ENCODE measurements at regions not wholly inside any gene's neighbourhood (a gene's known extent, or its start where the extent isn't known, plus 50 kb on each side); places are given as distances from the start of the nearest gene placed in this dataset.

DNA sequence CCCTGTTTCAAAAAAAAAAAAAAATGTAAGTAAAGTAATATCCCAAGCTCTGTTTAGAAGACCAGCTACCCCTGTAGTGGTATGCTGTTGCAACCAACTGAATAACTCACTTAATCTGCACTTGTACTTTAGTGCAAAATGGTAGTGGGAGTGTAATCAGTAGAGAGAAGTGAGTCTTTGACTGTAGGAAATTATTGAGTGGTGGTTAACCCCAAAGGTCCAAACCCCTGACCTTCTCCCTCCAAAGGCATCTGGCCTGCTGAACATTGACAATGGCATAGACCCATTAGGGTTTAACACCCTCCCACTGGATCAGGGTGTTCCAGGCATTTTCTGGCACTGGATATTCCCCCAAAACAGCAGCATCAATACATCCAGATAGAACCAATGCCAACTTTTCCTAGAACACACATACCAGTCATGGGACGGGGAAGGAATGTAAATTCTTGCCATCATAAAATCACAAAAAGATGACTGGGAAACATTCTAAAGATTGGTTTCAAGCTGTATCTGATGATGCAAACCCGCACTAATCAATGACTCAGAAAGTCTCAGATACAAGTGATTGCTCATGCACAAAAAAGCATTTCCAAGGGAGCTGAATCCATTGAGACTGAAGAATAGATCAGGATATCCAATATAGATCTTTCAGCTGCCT lies 110.3 kb downstream of the MRPL39 start:
- H4K20me1 ChIP-seq (ENCODE audit: insufficient read depth) = no peaks in the 10 kb centered on the region
- no peak overlapping the region for H3K27ac ChIP-seq (ENCODE audit: low read length)
- H3K4me2 ChIP-seq (ENCODE audit: low read length) = no peak overlapping the region
- H3K9me2 ChIP-seq (ENCODE audit: insufficient read depth, low read length) = no peaks in the 10 kb centered on the region
- no peaks in the 10 kb centered on the region for H3K27me3 ChIP-seq (ENCODE audit: insufficient read depth, low read depth, low read length)
- no peaks in the 10 kb centered on the region for H3F3A ChIP-seq (ENCODE audit: insufficient read depth, low read length, poor library complexity, severe bottlenecking)
- no peaks in the 10 kb centered on the region for H3K79me2 ChIP-seq (replicated peaks; ENCODE audit: insufficient read depth, low read length)
- no peak overlapping the region for H3K4me3 ChIP-seq (ENCODE audit: low read length)
- TF ChIP-seq SMC3 (conservative IDR thresholded peaks at IDR 0.05; ENCODE audit: poor library complexity) (no peak), EP300 (conservative IDR thresholded peaks at IDR 0.05; ENCODE audit: poor library complexity, severe bottlenecking) (no peak), EZH2 (IDR thresholded peaks at IDR 0.05; ENCODE audit: borderline replicate concordance, insufficient read depth, low read length, poor library complexity, severe bottlenecking) (no peak), RAD21 (conservative IDR thresholded peaks at IDR 0.05) (no peak)
- H3K9ac ChIP-seq (ENCODE audit: low read length) = no peak overlapping the region
- no peaks in the 10 kb centered on the region for H3K36me3 ChIP-seq (ENCODE audit: insufficient read depth, low read length)
- H3K9me3 ChIP-seq (ENCODE audit: low read length) = no peaks in the 10 kb centered on the region
- H2AFZ ChIP-seq (ENCODE audit: low read depth, low read length) = no peak overlapping the region

GRCh38 chr21:25494804-25495203 lies 112.5 kb downstream of the MRPL39 start:
- no peak overlapping the region for H3K27ac ChIP-seq (ENCODE audit: low read length)
- TF ChIP-seq CTCF (IDR thresholded peaks at IDR 0.05; ENCODE audit: poor library complexity, severe bottlenecking) (no peak), MXI1 (conservative IDR thresholded peaks at IDR 0.05; ENCODE audit: poor library complexity, severe bottlenecking) (no peak), REST (IDR thresholded peaks at IDR 0.05; ENCODE audit: borderline replicate concordance) (no peak), SMC3 (conservative IDR thresholded peaks at IDR 0.05; ENCODE audit: poor library complexity) (no peak)

DNA sequence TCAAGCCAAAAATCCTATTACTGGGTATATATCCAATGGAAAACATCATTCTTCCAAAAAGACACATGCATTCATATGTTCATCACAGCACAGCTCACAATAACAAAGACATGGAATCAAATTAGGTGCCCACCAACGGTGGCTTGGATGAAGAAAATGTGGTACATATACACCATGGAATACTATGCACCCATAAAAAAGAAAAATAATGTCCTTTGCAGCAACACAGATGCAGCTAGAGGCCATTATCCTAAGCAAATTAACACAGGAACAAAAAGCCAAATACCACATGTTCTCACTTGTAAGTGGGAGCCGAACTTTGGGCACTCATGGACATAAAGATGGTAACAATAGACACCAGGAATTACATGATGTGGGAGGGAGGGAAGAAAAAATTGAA lies 113.6 kb downstream of the MRPL39 start:
- no peaks in the 10 kb centered on the region for H3K27me3 ChIP-seq (ENCODE audit: insufficient read depth, low read depth, low read length)
- TF ChIP-seq TAF1 (IDR thresholded peaks at IDR 0.05; ENCODE audit: low read depth) = no peak
- TF ChIP-seq REST (IDR thresholded peaks at IDR 0.05; ENCODE audit: borderline replicate concordance) = no peak
- no peak for TF ChIP-seq POLR2AphosphoS5 (IDR thresholded peaks at IDR 0.05)
- TF ChIP-seq EP300 (conservative IDR thresholded peaks at IDR 0.05; ENCODE audit: poor library complexity, severe bottlenecking) = no peak
- TF ChIP-seq SMC3 (conservative IDR thresholded peaks at IDR 0.05; ENCODE audit: poor library complexity) = no peak
- no peak for TF ChIP-seq EZH2 (IDR thresholded peaks at IDR 0.05; ENCODE audit: borderline replicate concordance, insufficient read depth, low read length, poor library complexity, severe bottlenecking)
- no peak for TF ChIP-seq MXI1 (conservative IDR thresholded peaks at IDR 0.05; ENCODE audit: poor library complexity, severe bottlenecking)
- TF ChIP-seq RAD21 (conservative IDR thresholded peaks at IDR 0.05) = no peak
- TF ChIP-seq CTCF (IDR thresholded peaks at IDR 0.05; ENCODE audit: poor library complexity, severe bottlenecking) = no peak

More at GRCh38 chr21:25494804-25495203, 112.5 kb downstream of the MRPL39 start:
- no peaks in the 10 kb centered on the region for H4K20me1 ChIP-seq (ENCODE audit: insufficient read depth)
- no peak overlapping the region for H3K4me3 ChIP-seq (ENCODE audit: low read length)
- no peaks in the 10 kb centered on the region for H3K79me2 ChIP-seq (replicated peaks; ENCODE audit: insufficient read depth, low read length)
- no peaks in the 10 kb centered on the region for H3F3A ChIP-seq (ENCODE audit: insufficient read depth, low read length, poor library complexity, severe bottlenecking)
- no peaks in the 10 kb centered on the region for H3K9me2 ChIP-seq (ENCODE audit: insufficient read depth, low read length)
- H3K36me3 ChIP-seq (ENCODE audit: insufficient read depth, low read length) = no peaks in the 10 kb centered on the region
- no peak overlapping the region for H3K4me2 ChIP-seq (ENCODE audit: low read length)
- no peak overlapping the region for H2AFZ ChIP-seq (ENCODE audit: low read depth, low read length)
- no peak overlapping the region for H3K9ac ChIP-seq (ENCODE audit: low read length)
- H3K9me3 ChIP-seq (ENCODE audit: low read length) = no peaks in the 10 kb centered on the region
- H3K27me3 ChIP-seq (ENCODE audit: insufficient read depth, low read depth, low read length) = no peaks in the 10 kb centered on the region

More for the DNA sequence above, 113.6 kb downstream of the MRPL39 start:
- H3K4me2 ChIP-seq (ENCODE audit: low read length) = no peak overlapping the region
- no peaks in the 10 kb centered on the region for H3K9me2 ChIP-seq (ENCODE audit: insufficient read depth, low read length)
- no peak overlapping the region for H3K4me3 ChIP-seq (ENCODE audit: low read length)
- H3K27ac ChIP-seq (ENCODE audit: low read length) = no peak overlapping the region
- no peaks in the 10 kb centered on the region for H3F3A ChIP-seq (ENCODE audit: insufficient read depth, low read length, poor library complexity, severe bottlenecking)
- H2AFZ ChIP-seq (ENCODE audit: low read depth, low read length) = no peak overlapping the region
- no peaks in the 10 kb centered on the region for H3K36me3 ChIP-seq (ENCODE audit: insufficient read depth, low read length)
- no peaks in the 10 kb centered on the region for H4K20me1 ChIP-seq (ENCODE audit: insufficient read depth)
- no peaks in the 10 kb centered on the region for H3K9me3 ChIP-seq (ENCODE audit: low read length)
- no peak overlapping the region for H3K9ac ChIP-seq (ENCODE audit: low read length)
- no peaks in the 10 kb centered on the region for H3K79me2 ChIP-seq (replicated peaks; ENCODE audit: insufficient read depth, low read length)

All from neural cell (in vitro differentiated cells).